ENCODE measurements at regions not wholly inside any gene's neighbourhood (a gene's known extent, or its start where the extent isn't known, plus 50 kb on each side); places are given as distances from the start of the nearest gene placed in this dataset.

- H3K9me1 ChIP-seq (ENCODE audit: control insufficient read depth, insufficient read depth, low read length) = no peaks in the 10 kb centered on the region
- H3K27ac ChIP-seq (ENCODE audit: extremely low read depth, low read depth, low read length) = no peak overlapping the region
- no peak overlapping the region for H3K9ac ChIP-seq (ENCODE audit: insufficient read depth in 1 of 2, low read depth in 2 of 2, low read length in 2 of 2)
- DNase-seq (ENCODE audit: extremely low read depth in 1 of 4, low spot score in 3 of 4) = no peak
- ChIA-PET CTCF (ENCODE audit: low intra/inter-chr PET ratio) (no interaction called here), POLR2A (no interaction called here)
- ATAC-seq = no peak
- no peak for FAIRE-seq
- no peaks in the 10 kb centered on the region for H3K4me1 ChIP-seq (replicated peaks in 1 of 2; ENCODE audit: control insufficient read depth in 2 of 2, insufficient read depth in 2 of 2, low read length in 2 of 2)
- H3K4me3 ChIP-seq = no peak overlapping the region
- no peaks in the 10 kb centered on the region for H3K79me2 ChIP-seq (ENCODE audit: control insufficient read depth, insufficient read depth, low read length)
- no peak overlapping the region for H3K4me2 ChIP-seq (ENCODE audit: insufficient read depth, low read length)
- 17% methylated on average over 1 of the region's 1 CpG for WGBS (ENCODE audit: insufficient coverage, low coverage, missing lambda C conversion rate)
- in situ Hi-C loops (cut with MboI) = no loop called here
- no peaks in the 10 kb centered on the region for H4K20me1 ChIP-seq (replicated peaks; ENCODE audit: control insufficient read depth, insufficient read depth, low read length)
- H2AFZ ChIP-seq (ENCODE audit: low read depth, low read length) = no peak overlapping the region
- intact Hi-C loops (cut with micrococcal nuclease) = no loop called here
- H3K9me3 ChIP-seq (replicated peaks; ENCODE audit: control insufficient read depth, insufficient read depth, low read depth, low read length) = no peaks in the 10 kb centered on the region
- TF ChIP-seq CEBPB (tag; IDR thresholded peaks at IDR 0.05) = peak; percentile 79
- no peak for TF ChIP-seq MCM2 (IDR thresholded peaks at IDR 0.05; ENCODE audit: low read depth)
- no peak for TF ChIP-seq PHF8 (IDR thresholded peaks at IDR 0.05; ENCODE audit: borderline replicate concordance, low read length)
- TF ChIP-seq CEBPG (CRISPR knock-in tag; IDR thresholded peaks at IDR 0.05) = no peak
- TF ChIP-seq CEBPG (tag; conservative IDR thresholded peaks at IDR 0.05 in 1 of 2, IDR thresholded peaks at IDR 0.05 in 1 of 2) = peak in 1 of 2 experiments; percentile 85; a peak in 3 of 4 replicates
- BruUV-seq (replicated peaks) = no TSS peak
- no peaks in the 10 kb centered on the region for H3K27me3 ChIP-seq (ENCODE audit: control insufficient read depth in 2 of 2, insufficient read depth in 2 of 2, low read length in 2 of 2)
- no peaks in the 10 kb centered on the region for H3K36me3 ChIP-seq (ENCODE audit: control insufficient read depth, insufficient read depth, low read length)
Measured at GRCh38 chr1:191305370-191305769, 827.7 kb upstream of the BRINP3 start.

GRCh38 chr1:191306916-191307315 is 829.3 kb upstream of the BRINP3 start:
- Histone ChIP-seq H3K36me3 (ENCODE audit: control insufficient read depth, insufficient read depth, low read length) (no peaks in the 10 kb centered on the region), H3K4me1 (replicated peaks in 1 of 2; ENCODE audit: control insufficient read depth in 2 of 2, insufficient read depth in 2 of 2, low read length in 2 of 2) (no peaks in the 10 kb centered on the region), H3K9me1 (ENCODE audit: control insufficient read depth, insufficient read depth, low read length) (no peaks in the 10 kb centered on the region), H2AFZ (ENCODE audit: low read depth, low read length) (no peak overlapping the region), H3K79me2 (ENCODE audit: control insufficient read depth, insufficient read depth, low read length) (no peaks in the 10 kb centered on the region), H3K9ac (ENCODE audit: insufficient read depth in 1 of 2, low read depth in 2 of 2, low read length in 2 of 2) (no peak overlapping the region), H3K27me3 (ENCODE audit: control insufficient read depth in 2 of 2, insufficient read depth in 2 of 2, low read length in 2 of 2) (no peaks in the 10 kb centered on the region), H3K9me3 (replicated peaks; ENCODE audit: control insufficient read depth, insufficient read depth, low read depth, low read length) (no peaks in the 10 kb centered on the region), H3K27ac (ENCODE audit: extremely low read depth, low read depth, low read length) (no peak overlapping the region), H4K20me1 (replicated peaks; ENCODE audit: control insufficient read depth, insufficient read depth, low read length) (no peaks in the 10 kb centered on the region), H3K4me3 (no peak overlapping the region), H3K4me2 (ENCODE audit: insufficient read depth, low read length) (no peak overlapping the region)
- ATAC-seq (no peak), FAIRE-seq (no peak), DNase-seq (ENCODE audit: extremely low read depth in 1 of 4, low spot score in 3 of 4) (no peak)
- in situ Hi-C loops (cut with MboI) = no loop called here
- no TSS peak for BruUV-seq (replicated peaks)
- 26% methylated on average over 7 of the region's 7 CpGs for WGBS (ENCODE audit: insufficient coverage, low coverage, missing lambda C conversion rate)
- ChIA-PET CTCF (ENCODE audit: low intra/inter-chr PET ratio) (no interaction called here), POLR2A (interaction anchor here (0.6 kb wide), 2 partner anchors 95 to 230 kb away, joined by 3 read pairs; no protein-coding TSS in a partner anchor)
- intact Hi-C loops (cut with micrococcal nuclease) = no loop called here
- TF ChIP-seq CEBPB (tag; IDR thresholded peaks at IDR 0.05) = no peak
- TF ChIP-seq RBM17 (IDR thresholded peaks at IDR 0.05; ENCODE audit: borderline replicate concordance, low read depth, low read length) = no peak
- no peak for TF ChIP-seq RNF219 (CRISPR knock-in tag; IDR thresholded peaks at IDR 0.05)
- no peak for TF ChIP-seq RAD51 (IDR thresholded peaks at IDR 0.05; ENCODE audit: borderline replicate concordance, low read depth)
- no peak for TF ChIP-seq NCOR1 (IDR thresholded peaks at IDR 0.05)
- TF ChIP-seq ZFP1 (CRISPR knock-in tag; IDR thresholded peaks at IDR 0.05) = no peak
- no peak for TF ChIP-seq ATF7 (IDR thresholded peaks at IDR 0.05)
